Cardiac muscle cell (in vitro differentiated cells and primary cell): ENCODE measurements at regions not wholly inside any gene's neighbourhood (a gene's known extent, or its start where the extent isn't known, plus 50 kb on each side); places are given as distances from the start of the nearest gene placed in this dataset.

Experiments used
- DNase-seq, 2 donors: peaks; one replicate each; pipeline versions ENCODE4 v3.0.0 to v3.0.0-alpha.2; 2010 to 2017; ENCODE audit warnings: low read depth in 1 of 2, low spot score in 1 of 2
- H3K27ac ChIP-seq: fragments of 200-600 bp; sonication (generic); 2 replicates; pipeline ENCODE4 v1.5.1; 2016
- H3K27me3 ChIP-seq: fragments of 200-600 bp; sonication (generic); 2 replicates; pipeline ENCODE4 v1.6.0; 2016; ENCODE audit warnings: control low read depth
- H3K36me3 ChIP-seq: fragments of 200-600 bp; sonication (generic); 2 replicates; pipeline ENCODE4 v1.5.1; 2016; ENCODE audit warnings: control low read depth
- H3K4me1 ChIP-seq: fragments of 200-600 bp; sonication (generic); 2 replicates; pipeline ENCODE4 v1.8.1; 2017; ENCODE audit warnings: low read depth, mild to moderate bottlenecking, mixed run types
- H3K4me3 ChIP-seq: fragments of 200-600 bp; sonication (generic); 2 replicates; pipeline ENCODE4 v1.5.1; 2016; ENCODE audit warnings: mild to moderate bottlenecking
- H3K9me3 ChIP-seq: fragments of 200-600 bp; sonication (generic); 2 replicates; pipeline ENCODE4 v1.5.1; 2017; ENCODE audit warnings: low read depth, mild to moderate bottlenecking, control low read depth
- TF ChIP-seq, protein P1 (sequence below): IDR thresholded peaks from 2 replicates; pipeline ENCODE4 v1.5.1; 2012; ENCODE audit warnings: low read depth, mild to moderate bottlenecking, low read length

DNA sequence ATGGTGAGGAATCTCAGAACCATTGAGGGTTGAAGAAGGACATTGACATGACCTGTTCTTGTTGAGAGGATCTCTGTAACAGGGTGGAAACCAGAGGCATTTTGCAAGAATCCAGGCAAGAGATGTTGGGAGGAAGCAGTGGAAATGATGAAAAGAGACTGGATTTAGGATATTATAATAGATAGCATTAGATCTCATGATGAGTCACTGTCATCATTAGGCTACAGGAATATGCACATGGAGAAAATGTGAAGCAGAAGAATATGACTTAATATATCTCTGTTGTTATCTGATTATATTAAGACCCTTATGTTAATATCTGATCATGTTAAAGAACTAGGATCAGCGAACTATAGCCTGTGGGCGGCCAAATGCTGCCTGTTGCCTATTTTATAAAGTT is 393.0 kb upstream of the MTPN start:
- H3K9me3 ChIP-seq: no peaks in the 10 kb centered on the region
- no peak overlapping the region for H3K27ac ChIP-seq
- no peak for DNase-seq
- no peak overlapping the region for H3K4me3 ChIP-seq
- H3K4me1 ChIP-seq: peaks cover 7% of the 10 kb centered on the region
- no peaks in the 10 kb centered on the region for H3K27me3 ChIP-seq
- TF ChIP-seq, protein P1, sequence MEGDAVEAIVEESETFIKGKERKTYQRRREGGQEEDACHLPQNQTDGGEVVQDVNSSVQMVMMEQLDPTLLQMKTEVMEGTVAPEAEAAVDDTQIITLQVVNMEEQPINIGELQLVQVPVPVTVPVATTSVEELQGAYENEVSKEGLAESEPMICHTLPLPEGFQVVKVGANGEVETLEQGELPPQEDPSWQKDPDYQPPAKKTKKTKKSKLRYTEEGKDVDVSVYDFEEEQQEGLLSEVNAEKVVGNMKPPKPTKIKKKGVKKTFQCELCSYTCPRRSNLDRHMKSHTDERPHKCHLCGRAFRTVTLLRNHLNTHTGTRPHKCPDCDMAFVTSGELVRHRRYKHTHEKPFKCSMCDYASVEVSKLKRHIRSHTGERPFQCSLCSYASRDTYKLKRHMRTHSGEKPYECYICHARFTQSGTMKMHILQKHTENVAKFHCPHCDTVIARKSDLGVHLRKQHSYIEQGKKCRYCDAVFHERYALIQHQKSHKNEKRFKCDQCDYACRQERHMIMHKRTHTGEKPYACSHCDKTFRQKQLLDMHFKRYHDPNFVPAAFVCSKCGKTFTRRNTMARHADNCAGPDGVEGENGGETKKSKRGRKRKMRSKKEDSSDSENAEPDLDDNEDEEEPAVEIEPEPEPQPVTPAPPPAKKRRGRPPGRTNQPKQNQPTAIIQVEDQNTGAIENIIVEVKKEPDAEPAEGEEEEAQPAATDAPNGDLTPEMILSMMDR: no peak
- H3K36me3 ChIP-seq: no peaks in the 10 kb centered on the region

- DNase-seq: no peak
- no peaks in the 10 kb centered on the region for H3K27me3 ChIP-seq
- no peak overlapping the region for H3K4me3 ChIP-seq
- H3K36me3 ChIP-seq: no peaks in the 10 kb centered on the region
- H3K4me1 ChIP-seq: peaks cover 7% of the 10 kb centered on the region
- H3K27ac ChIP-seq: no peak overlapping the region
- TF ChIP-seq, protein P1: no peak
- H3K9me3 ChIP-seq: no peaks in the 10 kb centered on the region
Observed at GRCh38 chr7:136369225-136369624, 392.1 kb upstream of the MTPN start.

DNA sequence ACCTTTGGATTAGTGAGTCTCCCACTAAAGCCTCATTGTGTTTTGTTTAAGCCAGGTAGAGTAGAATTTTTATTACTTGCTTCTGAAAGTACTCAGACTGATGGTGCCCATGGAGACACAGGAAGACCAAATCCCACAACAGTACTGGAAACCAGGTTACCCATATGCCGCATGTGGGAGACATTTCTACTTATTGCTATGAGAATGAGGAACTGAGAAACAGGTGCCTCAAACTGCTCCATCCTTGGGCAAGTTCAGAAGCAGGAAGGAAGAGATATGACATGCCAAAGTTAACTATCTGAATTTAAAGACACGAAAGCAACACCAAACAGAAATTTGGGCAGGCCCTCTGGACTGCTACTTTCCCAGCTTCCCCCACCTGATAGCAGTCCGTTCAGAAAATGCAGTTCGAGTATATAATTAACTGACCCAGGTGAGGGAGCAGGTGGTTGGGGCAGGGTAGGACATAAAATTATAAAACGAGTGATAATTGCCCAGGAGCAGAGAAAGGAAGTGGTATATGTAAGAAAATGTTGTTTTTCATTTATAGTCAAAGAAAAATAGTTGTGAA is 382.3 kb upstream of the MTPN start:
- Histone ChIP-seq H3K27me3 (no peaks in the 10 kb centered on the region), H3K36me3 (no peaks in the 10 kb centered on the region), H3K27ac (no peak overlapping the region), H3K4me1 (no peaks in the 10 kb centered on the region), H3K4me3 (no peak overlapping the region), H3K9me3 (no peaks in the 10 kb centered on the region)
- TF ChIP-seq, protein P1: no peak
- no peak for DNase-seq

DNA sequence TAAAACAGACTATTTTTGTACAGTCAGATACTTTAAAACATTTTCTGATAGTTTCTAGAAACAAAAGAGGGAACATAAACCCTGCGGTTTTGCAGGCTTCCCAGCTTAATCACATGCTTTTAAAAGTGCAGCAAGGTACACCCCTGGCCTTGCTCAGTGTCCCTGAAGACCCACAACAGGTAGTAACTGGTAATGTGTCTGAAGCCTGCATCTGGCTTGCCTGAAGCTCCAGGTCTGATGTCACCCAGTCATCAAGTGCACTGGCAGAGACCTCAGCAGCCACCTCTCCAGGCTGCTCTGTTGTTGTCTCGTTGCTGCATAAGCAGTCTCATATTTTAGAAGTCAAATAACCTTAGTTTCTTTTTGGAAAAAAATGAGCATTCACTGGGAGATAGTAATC is 376.1 kb upstream of the MTPN start:
- Histone ChIP-seq H3K4me3 (no peak overlapping the region), H3K27ac (no peak overlapping the region), H3K9me3 (no peaks in the 10 kb centered on the region), H3K27me3 (no peaks in the 10 kb centered on the region), H3K4me1 (no peaks in the 10 kb centered on the region), H3K36me3 (no peaks in the 10 kb centered on the region)
- DNase-seq: peak in 1 of 2 donors; percentile 19
- TF ChIP-seq, protein P1: no peak

DNA sequence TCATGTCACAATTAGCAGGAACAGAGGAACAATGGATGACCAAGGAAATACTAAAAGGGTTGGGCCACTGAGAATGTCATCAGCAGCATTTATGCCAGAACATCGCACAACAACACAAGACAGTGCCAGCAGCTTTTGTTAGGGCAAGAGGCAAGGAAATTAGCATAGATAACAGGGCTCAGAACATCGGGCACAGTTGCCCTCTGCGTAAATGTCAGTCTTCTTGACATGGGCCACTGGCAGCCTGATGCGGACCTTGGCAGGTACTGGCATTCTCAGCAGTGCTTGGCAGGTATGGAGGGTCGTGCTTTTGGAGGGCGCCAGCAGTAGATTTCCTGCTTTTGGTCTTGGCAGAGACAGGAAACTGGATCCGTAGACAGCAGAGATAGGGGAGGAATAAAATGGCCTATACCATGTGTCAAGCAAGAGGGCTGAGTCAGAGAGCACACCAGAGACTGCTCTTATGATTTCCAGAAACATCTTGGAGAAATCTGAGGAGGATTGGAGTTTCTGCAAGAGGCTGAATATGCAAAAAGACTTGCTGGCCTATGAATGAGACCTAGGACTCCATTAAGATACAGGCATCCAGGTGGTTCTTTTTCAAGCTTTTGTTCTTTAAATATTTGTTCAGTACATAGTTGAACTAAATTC is 371.5 kb upstream of the MTPN start:
- TF ChIP-seq, protein P1: no peak
- no peaks in the 10 kb centered on the region for H3K36me3 ChIP-seq
- no peak overlapping the region for H3K4me3 ChIP-seq
- H3K27ac ChIP-seq: no peak overlapping the region
- no peaks in the 10 kb centered on the region for H3K9me3 ChIP-seq
- no peak for DNase-seq
- H3K4me1 ChIP-seq: peaks cover 12% of the 10 kb centered on the region
- H3K27me3 ChIP-seq: no peaks in the 10 kb centered on the region
